H1 (cell line): ENCODE measurements at regions not wholly inside any gene's neighbourhood (a gene's known extent, or its start where the extent isn't known, plus 50 kb on each side); places are given as distances from the start of the nearest gene placed in this dataset.

ENCODE experiments used
- CTCF ChIA-PET: fragments of 300-600 bp; sonication (Branson Sonifier 250); formaldehyde crosslinking; loops from one replicate; lab custom pipeline; 2021; ENCODE audit not compliant: partially characterized antibody; lab: Charles Lee
- POLR2A ChIA-PET: fragments of 300-600 bp; sonication (Branson Sonifier 250); formaldehyde crosslinking; loops from one replicate; lab custom pipeline; 2021; ENCODE audit warnings: inconsistent platforms; ENCODE audit not compliant: partially characterized antibody; lab: Charles Lee
- DNase-seq, 2 experiments: peaks; one replicate each; pipeline versions ENCODE4 v3.0.0 to v3.0.0-alpha.2; 2010 to 2022; ENCODE audit warnings: low spot score in 2 of 2, low read depth in 1 of 2, mixed read lengths in 1 of 2
- FAIRE-seq: peaks from 2 replicates; lab custom pipeline; 2011; peaks lifted over from hg19 to GRCh38; lab: Jason Lieb, UNC
- H2AFZ ChIP-seq: 2 replicates; pipeline ENCODE4 v1.8.1; 2012; ENCODE audit warnings: low read length, inconsistent platforms
- H2AK5ac ChIP-seq: 2 replicates; pipeline ENCODE4 v1.6.1; 2013; ENCODE audit warnings: low read depth, low read length
- H2BK120ac ChIP-seq: replicated peaks from 2 replicates; pipeline ENCODE3; 2013; ENCODE audit warnings: low read depth, low read length, inconsistent platforms
- H2BK12ac ChIP-seq: 2 replicates; pipeline ENCODE4 v1.6.1; 2013; ENCODE audit warnings: low read depth, low read length
- H2BK15ac ChIP-seq: 2 replicates; pipeline ENCODE4 v1.6.1; 2013; ENCODE audit warnings: low read length
- H2BK20ac ChIP-seq: 2 replicates; pipeline ENCODE4 v1.6.1; 2013; ENCODE audit warnings: low read length
- H2BK5ac ChIP-seq: 2 replicates; pipeline ENCODE4 v1.6.1; 2013; ENCODE audit warnings: low read depth, low read length
- H3K14ac ChIP-seq: 2 replicates; pipeline ENCODE4 v1.6.1; 2013; ENCODE audit warnings: inconsistent platforms; ENCODE audit not compliant: insufficient read length
- H3K18ac ChIP-seq: 2 replicates; pipeline ENCODE4 v1.6.1; 2013; ENCODE audit warnings: low read length; ENCODE audit errors: extremely low read depth
- H3K23ac ChIP-seq: 2 replicates; pipeline ENCODE4 v1.6.1; 2013; ENCODE audit warnings: inconsistent platforms; ENCODE audit not compliant: insufficient read length
- H3K23me2 ChIP-seq: 2 replicates; pipeline ENCODE4 v1.6.1; 2013; ENCODE audit warnings: low read depth, low read length
- H3K27ac ChIP-seq: 2 replicates; pipeline ENCODE4 v1.6.1; 2011; ENCODE audit warnings: low read depth, low read length, inconsistent platforms
- H3K27me3 ChIP-seq, 4 experiments: replicated peaks in 1 of 4; 1 replicate in 1 of 4; 2 replicates in 3 of 4; pipeline versions ENCODE4 v1.6.1 to v1.8.1; 2011 to 2013; ENCODE audit warnings: low read length in 3 of 4, mild to moderate bottlenecking in 3 of 4, inconsistent platforms in 2 of 4, mixed read lengths in 2 of 4, moderate library complexity in 1 of 4; ENCODE audit not compliant: control insufficient read depth in 3 of 4, insufficient read depth in 3 of 4; ENCODE audit errors: extremely low read depth in 1 of 4
- H3K36me3 ChIP-seq, 4 experiments: 2 replicates each; pipeline versions ENCODE4 v1.6.1 to v1.8.1; 2011 to 2013; ENCODE audit warnings: mild to moderate bottlenecking in 4 of 4, low read length in 3 of 4, moderate library complexity in 2 of 4, control low read depth in 1 of 4, inconsistent platforms in 1 of 4; ENCODE audit not compliant: insufficient read depth in 4 of 4, control insufficient read depth in 2 of 4
- H3K4ac ChIP-seq: replicated peaks from 2 replicates; pipeline ENCODE3; 2013; ENCODE audit warnings: low read length, low read depth, mixed read lengths, inconsistent platforms; ENCODE audit not compliant: insufficient read length
- H3K4me1 ChIP-seq, 4 experiments: replicated peaks in 1 of 4; 1 replicate in 1 of 4; 2 replicates in 3 of 4; pipeline versions ENCODE4 v1.6.1 to v1.8.1; 2011 to 2013; ENCODE audit warnings: low read length in 3 of 4, inconsistent platforms in 2 of 4, mixed read lengths in 1 of 4; ENCODE audit not compliant: insufficient read depth in 4 of 4, control insufficient read depth in 3 of 4
- H3K4me2 ChIP-seq, 2 experiments: 2 replicates each; pipeline versions ENCODE4 v1.6.1 to v1.8.1; 2011 to 2013; ENCODE audit warnings: low read depth in 2 of 2, low read length in 2 of 2, control low read depth in 1 of 2, inconsistent platforms in 1 of 2, mild to moderate bottlenecking in 1 of 2; ENCODE audit not compliant: insufficient read depth in 1 of 2
- H3K4me3 ChIP-seq, 4 experiments: fragments of 200-600, 300-600 bp in 1 of 4; sonication (generic), shearing (Covaris generic), sonication (Bioruptor Twin) in 1 of 4; 2 replicates each; pipeline versions ENCODE4 v1.5.1 to v1.8.1; 2011 to 2016; ENCODE audit warnings: low read length in 4 of 4, low read depth in 3 of 4, control low read depth in 2 of 4, inconsistent platforms in 2 of 4, mild to moderate bottlenecking in 2 of 4, mixed read lengths in 1 of 4, moderate library complexity in 1 of 4; ENCODE audit not compliant: insufficient read depth in 2 of 4; ENCODE audit errors: extremely low read depth in 1 of 4
- H3K56ac ChIP-seq: replicated peaks from 2 replicates; pipeline ENCODE3; 2013; ENCODE audit warnings: low read depth, mild to moderate bottlenecking, mixed read lengths, low read length, inconsistent platforms; ENCODE audit not compliant: insufficient read length
- H3K79me1 ChIP-seq: 2 replicates; pipeline ENCODE4 v1.6.1; 2013; ENCODE audit warnings: low read depth, low read length, control low read depth
- H3K79me2 ChIP-seq, 2 experiments: 2 replicates each; pipeline versions ENCODE4 v1.6.1 to v1.8.1; 2012 to 2013; ENCODE audit warnings: low read length in 2 of 2, mild to moderate bottlenecking in 2 of 2, inconsistent platforms in 1 of 2; ENCODE audit not compliant: insufficient read depth in 2 of 2, control insufficient read depth in 1 of 2
- H3K9ac ChIP-seq, 4 experiments: replicated peaks in 1 of 4; 1 replicate in 1 of 4; 2 replicates in 3 of 4; pipeline versions ENCODE4 v1.6.1 to v1.8.1; 2011 to 2013; ENCODE audit warnings: low read depth in 3 of 4, low read length in 3 of 4, control low read depth in 2 of 4, mild to moderate bottlenecking in 2 of 4, moderate library complexity in 2 of 4, inconsistent platforms in 1 of 4; ENCODE audit errors: extremely low read depth in 1 of 4
- H3K9me3 ChIP-seq, 2 experiments: 2 replicates each; pipeline versions ENCODE4 v1.6.1 to v1.8.1; 2012 to 2013; ENCODE audit warnings: mild to moderate bottlenecking in 2 of 2, moderate library complexity in 2 of 2, control low read depth in 1 of 2, inconsistent platforms in 1 of 2, low read depth in 1 of 2, low read length in 1 of 2, mixed read lengths in 1 of 2; ENCODE audit not compliant: insufficient read depth in 2 of 2
- H4K20me1 ChIP-seq, 2 experiments: replicated peaks in 1 of 2; 2 replicates each; pipeline versions ENCODE3 to v1.8.1; 2011 to 2013; ENCODE audit warnings: inconsistent platforms in 2 of 2, low read length in 2 of 2, mild to moderate bottlenecking in 1 of 2; ENCODE audit not compliant: insufficient read depth in 2 of 2, control insufficient read depth in 1 of 2
- H4K5ac ChIP-seq: 2 replicates; pipeline ENCODE4 v1.6.1; 2013; ENCODE audit warnings: low read length, low read depth, mixed read lengths, inconsistent platforms; ENCODE audit not compliant: insufficient read length
- H4K8ac ChIP-seq: 2 replicates; pipeline ENCODE4 v1.8.0; 2013; ENCODE audit warnings: mild to moderate bottlenecking, moderate library complexity, low read length, inconsistent platforms; ENCODE audit not compliant: insufficient read depth; ENCODE audit errors: extremely low read depth
- H4K91ac ChIP-seq: replicated peaks from 2 replicates; pipeline ENCODE3; 2013; ENCODE audit warnings: low read length, mixed read lengths, inconsistent platforms; ENCODE audit not compliant: insufficient read length
- CTCF ChIP-seq, 3 experiments: IDR thresholded peaks; 1 replicate in 2 of 3; 2 replicates in 1 of 3; pipeline versions ENCODE4 v1.5.1 to v1.6.1; 2011; ENCODE audit warnings: low read length in 3 of 3, mild to moderate bottlenecking in 3 of 3, inconsistent platforms in 2 of 3, low read depth in 1 of 3, moderate library complexity in 1 of 3; ENCODE audit not compliant: insufficient read depth in 1 of 3; ENCODE audit errors: control extremely low read depth in 1 of 3
- JUN ChIP-seq: IDR thresholded peaks from 2 replicates; pipeline ENCODE4 v1.6.1; 2011; ENCODE audit warnings: low read depth, mild to moderate bottlenecking, improper control_type of control experiment, low read length
- NANOG ChIP-seq: IDR thresholded peaks from 2 replicates; pipeline ENCODE4 v1.6.1; 2011; ENCODE audit warnings: low read length, low read depth, mild to moderate bottlenecking, inconsistent platforms; ENCODE audit not compliant: insufficient read depth, poor library complexity, severe bottlenecking
- RAD21 ChIP-seq, 2 experiments: IDR thresholded peaks in 1 of 2; conservative IDR thresholded peaks in 1 of 2; 2 replicates each; pipeline ENCODE4 v1.6.1; 2011; ENCODE audit warnings: low read depth in 2 of 2, low read length in 2 of 2, improper control_type of control experiment in 1 of 2, inconsistent platforms in 1 of 2, mild to moderate bottlenecking in 1 of 2, moderate library complexity in 1 of 2
- TBP ChIP-seq: IDR thresholded peaks from 2 replicates; pipeline ENCODE4 v1.6.1; 2011; ENCODE audit warnings: low read depth, low read length, improper control_type of control experiment
- WGBS, 2 experiments: shearing (Covaris generic) in 1 of 2; methylation state at CpG; one replicate each; pipeline versions ENCODE4 v1.1.6 to v1.1.7; 2013 to 2015; ENCODE audit warnings: low lambda C conversion rate in 2 of 2, mixed read lengths in 2 of 2, inconsistent platforms in 1 of 2, low coverage in 1 of 2, missing lambda C conversion rate in 1 of 2; ENCODE audit not compliant: insufficient replicate concordance in 2 of 2, insufficient coverage in 1 of 2, insufficient read length in 1 of 2; ENCODE audit errors: extremely low coverage in 1 of 2, missing lambda C conversion rate in 1 of 2; 5-methylcytosine and 5-hydroxymethylcytosine counted together

- TF ChIP-seq JUN (no peak), TBP (no peak), RAD21 (IDR thresholded peaks at IDR 0.05 in 1 of 2, conservative IDR thresholded peaks at IDR 0.05 in 1 of 2; ENCODE audit: low read depth in 2 of 2, low read length in 2 of 2) (peak; percentile 10 to 30; a peak in 3 of 4 replicates), NANOG (no peak), CTCF (IDR thresholded peaks at IDR 0.05; ENCODE audit: control extremely low read depth in 1 of 3, insufficient read depth in 1 of 3, low read depth in 1 of 3, low read length in 3 of 3) (peak; percentile 18 to 46 (median 45); a peak in 3 of 4 replicates)
- TF ChIP-seq, all 59 proteins: peak for 2
- no peak overlapping the region for H3K18ac ChIP-seq
- no peak overlapping the region for H2BK20ac ChIP-seq
- no peak overlapping the region; a peak in 1 of 7 replicates for H3K9ac ChIP-seq
- no peaks in the 10 kb centered on the region for H4K20me1 ChIP-seq
- H3K27me3 ChIP-seq, result no peaks in the 10 kb centered on the region
- no peaks in the 10 kb centered on the region for H3K23me2 ChIP-seq
- H3K36me3 ChIP-seq, result no peaks in the 10 kb centered on the region
- H2BK12ac ChIP-seq, result no peak overlapping the region
- H3K9me3 ChIP-seq, result no peaks in the 10 kb centered on the region
- POLR2A ChIA-PET, result no interaction called here
- H3K4me2 ChIP-seq, result no peak overlapping the region
- H2BK120ac ChIP-seq, result no peak overlapping the region
- no peak overlapping the region for H3K4me3 ChIP-seq
- H3K4ac ChIP-seq, result no peak overlapping the region
- DNase-seq, result no peak
- CTCF ChIA-PET, result interaction anchor here (0.7 to 2.7 kb wide), 8 partner anchors 8 to 117 kb away, joined by 3 to 15 read pairs (median 4); no protein-coding TSS in a partner anchor
- H2AK5ac ChIP-seq, result no peak overlapping the region
- no peak overlapping the region for H4K5ac ChIP-seq
- no peak overlapping the region for H3K14ac ChIP-seq
- H3K79me2 ChIP-seq, result no peaks in the 10 kb centered on the region
- H3K56ac ChIP-seq, result no peak overlapping the region
- no peak overlapping the region for H3K23ac ChIP-seq
- WGBS, 2 experiments, result 85% methylated on average over 7 of the region's 7 CpGs; no CpG with 5 or more reads in 1 of the 2 experiments
- no peak overlapping the region for H2AFZ ChIP-seq
- H3K79me1 ChIP-seq, result no peaks in the 10 kb centered on the region
- FAIRE-seq, result no peak
- 0 out of 7 replicates have a peak, but pooled peaks cover 0 to 2% (median 0%) of the 10 kb centered on the region in 4 experiments for H3K4me1 ChIP-seq
- no peak overlapping the region for H3K27ac ChIP-seq
- H4K91ac ChIP-seq, result no peak overlapping the region
- no peak overlapping the region for H4K8ac ChIP-seq
- H2BK15ac ChIP-seq, result no peak overlapping the region
- H2BK5ac ChIP-seq, result no peak overlapping the region
Observed at GRCh38 chr11:116615211-116615865, 157.4 kb downstream of the BUD13 start.
